HepG2 (cell line): ENCODE measurements at regions not wholly inside any gene's neighbourhood (a gene's known extent, or its start where the extent isn't known, plus 50 kb on each side); places are given as distances from the start of the nearest gene placed in this dataset.

Source experiments
- KIAA2018 ChIP-seq: sonication (generic); formaldehyde crosslinking; IDR thresholded peaks from 2 replicates; pipeline ENCODE4 v1.5.0; 2020; ENCODE audit warnings: mild to moderate bottlenecking, missing genetic modification reagents, borderline replicate concordance
- MEIS2 ChIP-seq: sonication (generic); formaldehyde crosslinking; IDR thresholded peaks from 2 replicates; pipeline ENCODE4 v1.9.0; 2021; ENCODE audit warnings: mild to moderate bottlenecking, missing genetic modification reagents
- NFKBIZ ChIP-seq: IDR thresholded peaks from 2 replicates; pipeline ENCODE4 v1.6.1; 2018; ENCODE audit warnings: missing genetic modification reagents, missing compliant biosample characterization
- PTBP1 ChIP-seq: fragments of 200-400 bp; formaldehyde crosslinking; IDR thresholded peaks from 2 replicates; pipeline ENCODE4 v1.6.1; 2018; ENCODE audit warnings: low read length, low read depth; ENCODE audit not compliant: poor library complexity, severe bottlenecking
- ZNF205 ChIP-seq: IDR thresholded peaks from 2 replicates; pipeline ENCODE4 v1.6.1; 2018; ENCODE audit warnings: missing biosample characterization, missing genetic modification reagents
- ZNF567 ChIP-seq: sonication (generic); formaldehyde crosslinking; IDR thresholded peaks from 2 replicates; pipeline ENCODE4 v1.8.1; 2023; ENCODE audit warnings: mild to moderate bottlenecking, missing genetic modification reagents, borderline replicate concordance
- ZNF615 ChIP-seq: sonication (generic); formaldehyde crosslinking; IDR thresholded peaks from 2 replicates; pipeline ENCODE4 v1.5.0; 2020; ENCODE audit warnings: mild to moderate bottlenecking, missing genetic modification reagents, borderline replicate concordance
- TF ChIP-seq, protein P1 (sequence below): sonication (generic); formaldehyde crosslinking; IDR thresholded peaks from 2 replicates; pipeline ENCODE4 v1.4.0; 2020; ENCODE audit warnings: mild to moderate bottlenecking, missing genetic modification reagents

DNA sequence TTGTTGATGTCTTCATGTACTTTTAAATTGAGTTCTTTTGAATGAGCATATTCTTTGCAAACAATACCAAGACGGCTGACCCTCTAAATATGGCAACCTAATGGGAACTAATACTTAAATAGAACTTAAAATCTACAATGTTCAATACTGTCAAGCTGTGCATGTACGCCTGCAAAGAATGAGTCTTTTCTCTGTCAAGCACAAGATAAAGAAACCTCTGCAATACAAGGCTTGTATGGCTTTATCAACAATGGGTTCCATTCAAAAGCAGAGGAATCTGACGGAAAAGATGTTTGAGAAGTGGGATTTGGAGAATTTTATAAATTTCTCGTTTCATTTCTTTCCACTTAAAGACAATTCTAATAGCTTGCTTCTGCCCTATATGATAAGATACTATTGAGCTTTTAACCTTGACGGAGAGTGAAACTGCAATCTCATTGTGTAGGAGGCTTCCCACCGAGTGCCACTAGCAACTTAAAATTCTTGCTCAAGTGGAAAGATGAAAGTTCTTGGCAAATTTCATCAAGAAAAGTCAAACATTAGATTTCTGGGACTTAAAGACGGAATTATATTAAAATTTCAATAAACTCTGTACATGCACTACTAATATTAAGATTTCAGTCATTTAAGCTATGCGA is 119.8 kb downstream of the RGS21 start (continued):
- TF ChIP-seq KIAA2018 (CRISPR knock-in tag) (no peak), ZNF615 (CRISPR knock-in tag) (no peak), PTBP1 (no peak), NFKBIZ (no peak), ZNF567 (no peak), MEIS2 (CRISPR knock-in tag) (no peak), ZNF205 (CRISPR knock-in tag) (no peak)
- TF ChIP-seq, protein P1, sequence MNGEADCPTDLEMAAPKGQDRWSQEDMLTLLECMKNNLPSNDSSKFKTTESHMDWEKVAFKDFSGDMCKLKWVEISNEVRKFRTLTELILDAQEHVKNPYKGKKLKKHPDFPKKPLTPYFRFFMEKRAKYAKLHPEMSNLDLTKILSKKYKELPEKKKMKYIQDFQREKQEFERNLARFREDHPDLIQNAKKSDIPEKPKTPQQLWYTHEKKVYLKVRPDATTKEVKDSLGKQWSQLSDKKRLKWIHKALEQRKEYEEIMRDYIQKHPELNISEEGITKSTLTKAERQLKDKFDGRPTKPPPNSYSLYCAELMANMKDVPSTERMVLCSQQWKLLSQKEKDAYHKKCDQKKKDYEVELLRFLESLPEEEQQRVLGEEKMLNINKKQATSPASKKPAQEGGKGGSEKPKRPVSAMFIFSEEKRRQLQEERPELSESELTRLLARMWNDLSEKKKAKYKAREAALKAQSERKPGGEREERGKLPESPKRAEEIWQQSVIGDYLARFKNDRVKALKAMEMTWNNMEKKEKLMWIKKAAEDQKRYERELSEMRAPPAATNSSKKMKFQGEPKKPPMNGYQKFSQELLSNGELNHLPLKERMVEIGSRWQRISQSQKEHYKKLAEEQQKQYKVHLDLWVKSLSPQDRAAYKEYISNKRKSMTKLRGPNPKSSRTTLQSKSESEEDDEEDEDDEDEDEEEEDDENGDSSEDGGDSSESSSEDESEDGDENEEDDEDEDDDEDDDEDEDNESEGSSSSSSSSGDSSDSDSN (CRISPR knock-in tag) = no peak
